ENCODE measurements at regions not wholly inside any gene's neighbourhood (a gene's known extent, or its start where the extent isn't known, plus 50 kb on each side); places are given as distances from the start of the nearest gene placed in this dataset.

DNA sequence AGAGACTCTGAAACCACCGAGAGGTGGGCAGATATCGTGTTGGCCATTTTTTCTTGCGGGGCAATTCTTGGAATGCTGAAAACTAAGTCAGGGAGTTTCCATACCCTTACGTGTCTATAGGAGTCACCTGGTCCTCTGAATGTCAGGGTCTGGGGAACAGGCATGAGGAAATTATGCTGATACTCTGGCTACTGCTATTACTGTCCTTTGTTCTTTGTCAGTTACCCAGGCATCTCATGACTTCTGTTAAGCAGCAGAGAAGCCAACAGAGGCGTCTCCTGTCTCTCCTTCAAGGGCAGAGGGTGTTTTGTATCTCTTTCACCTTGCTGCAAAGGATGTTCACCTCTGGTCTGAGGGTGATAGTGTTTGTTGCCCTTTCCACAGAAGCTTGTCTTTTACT is 559.5 kb upstream of the CCDC54 start:
- TF ChIP-seq CTCF (conservative IDR thresholded peaks at IDR 0.05) (no peak), ZFX (IDR thresholded peaks at IDR 0.05) (no peak)
